Neuronal stem cell (in vitro differentiated cells): ENCODE measurements at regions not wholly inside any gene's neighbourhood (a gene's known extent, or its start where the extent isn't known, plus 50 kb on each side); places are given as distances from the start of the nearest gene placed in this dataset.

Experiments
- DNase-seq: peaks from one replicate; pipeline ENCODE4 v3.0.0-alpha.2; 2013; ENCODE audit warnings: low spot score
- H2AFZ ChIP-seq: one replicate; pipeline ENCODE4 v1.6.1; 2013; ENCODE audit warnings: mild to moderate bottlenecking, low read length, inconsistent platforms
- H2AK5ac ChIP-seq: 2 replicates; pipeline ENCODE4 v1.6.1; 2013; ENCODE audit warnings: low read depth, mild to moderate bottlenecking, inconsistent platforms, low read length, moderate library complexity, mixed read lengths
- H2BK120ac ChIP-seq: 2 replicates; pipeline ENCODE4 v1.6.1; 2013; ENCODE audit warnings: low read depth, mild to moderate bottlenecking, inconsistent platforms, low read length, moderate library complexity, mixed read lengths
- H2BK12ac ChIP-seq: one replicate; pipeline ENCODE4 v1.6.1; 2013; ENCODE audit warnings: low read length, inconsistent platforms
- H2BK15ac ChIP-seq: 2 replicates; pipeline ENCODE4 v1.6.1; 2013; ENCODE audit warnings: mild to moderate bottlenecking, low read length, inconsistent platforms, mixed read lengths
- H2BK5ac ChIP-seq: one replicate; pipeline ENCODE4 v1.6.1; 2013; ENCODE audit warnings: inconsistent platforms, mild to moderate bottlenecking, low read length, moderate library complexity
- H3K14ac ChIP-seq: one replicate; pipeline ENCODE4 v1.6.1; 2013; ENCODE audit warnings: low read length, inconsistent platforms
- H3K18ac ChIP-seq: 2 replicates; pipeline ENCODE4 v1.6.1; 2013; ENCODE audit warnings: low read length, inconsistent platforms
- H3K23ac ChIP-seq: 2 replicates; pipeline ENCODE4 v1.6.1; 2013; ENCODE audit warnings: low read depth, mild to moderate bottlenecking, mixed read lengths, low read length, inconsistent platforms; ENCODE audit not compliant: poor library complexity
- H3K27ac ChIP-seq: replicated peaks from 3 replicates; pipeline ENCODE4 v1.5.1; 2013; ENCODE audit warnings: low read length, inconsistent platforms
- H3K27me3 ChIP-seq, 3 experiments: 2 replicates each; pipeline ENCODE4 v1.6.1; 2013; ENCODE audit warnings: low read length in 3 of 3, mild to moderate bottlenecking in 2 of 3, inconsistent platforms in 1 of 3, low read depth in 1 of 3, mixed read lengths in 1 of 3, moderate library complexity in 1 of 3; ENCODE audit not compliant: control insufficient read depth in 3 of 3, insufficient read depth in 3 of 3
- H3K36me3 ChIP-seq, 2 donors: replicated peaks in 1 of 2; 2 replicates each; pipeline ENCODE4 v1.6.1; 2013; ENCODE audit warnings: low read length in 2 of 2; ENCODE audit not compliant: control insufficient read depth in 2 of 2, insufficient read depth in 2 of 2
- H3K4ac ChIP-seq: 2 replicates; pipeline ENCODE4 v1.6.1; 2013; ENCODE audit warnings: inconsistent platforms, mild to moderate bottlenecking, low read length, moderate library complexity
- H3K4me1 ChIP-seq, 2 donors: 1 replicate in 1 of 2; 2 replicates in 1 of 2; pipeline ENCODE4 v1.6.1; 2013; ENCODE audit warnings: low read length in 2 of 2, low read depth in 1 of 2; ENCODE audit not compliant: control insufficient read depth in 2 of 2, insufficient read depth in 1 of 2
- H3K4me2 ChIP-seq: one replicate; pipeline ENCODE4 v1.6.1; 2013; ENCODE audit warnings: mild to moderate bottlenecking, low read length, inconsistent platforms; ENCODE audit not compliant: insufficient read depth, poor library complexity, severe bottlenecking
- H3K4me3 ChIP-seq, 2 donors: 2 replicates each; pipeline ENCODE4 v1.5.1; 2013; ENCODE audit warnings: low read length in 2 of 2, mild to moderate bottlenecking in 2 of 2, inconsistent platforms in 1 of 2, moderate library complexity in 1 of 2
- H3K79me1 ChIP-seq: one replicate; pipeline ENCODE4 v1.6.1; 2013; ENCODE audit warnings: low read depth, mild to moderate bottlenecking, inconsistent platforms, low read length, moderate library complexity
- H3K9ac ChIP-seq: one replicate; pipeline ENCODE4 v1.6.1; 2013; ENCODE audit warnings: mild to moderate bottlenecking, low read depth, low read length, inconsistent platforms; ENCODE audit not compliant: poor library complexity
- H3K9me3 ChIP-seq, 2 donors: replicated peaks in 1 of 2; 2 replicates each; pipeline versions ENCODE3 to v1.6.1; 2013; ENCODE audit warnings: low read length in 2 of 2, mild to moderate bottlenecking in 2 of 2, inconsistent platforms in 1 of 2, low read depth in 1 of 2, mixed read lengths in 1 of 2, moderate library complexity in 1 of 2; ENCODE audit not compliant: control insufficient read depth in 2 of 2, insufficient read depth in 1 of 2
- H4K8ac ChIP-seq: one replicate; pipeline ENCODE4 v1.6.1; 2013; ENCODE audit warnings: low read depth, mild to moderate bottlenecking, inconsistent platforms, low read length, moderate library complexity
- H4K91ac ChIP-seq: one replicate; pipeline ENCODE4 v1.6.1; 2013; ENCODE audit warnings: low read length, low read depth, mild to moderate bottlenecking, inconsistent platforms; ENCODE audit not compliant: poor library complexity
- WGBS, 2 donors: extraction: QIAGEN DNeasy Blood & Tissue Kit; methylation state at CpG; one replicate each; pipeline ENCODE4 v1.1.7; 2013; ENCODE audit warnings: missing lambda C conversion rate in 2 of 2, mixed read lengths in 1 of 2; ENCODE audit not compliant: insufficient read length in 2 of 2, insufficient replicate concordance in 1 of 2; ENCODE audit errors: extremely low coverage in 2 of 2; 5-methylcytosine and 5-hydroxymethylcytosine counted together

- Histone ChIP-seq H4K8ac (no peak overlapping the region), H2BK120ac (no peak overlapping the region), H3K18ac (no peak overlapping the region), H3K79me1 (no peaks in the 10 kb centered on the region), H2AFZ (no peak overlapping the region), H3K27me3 (no peaks in the 10 kb centered on the region), H3K36me3 (no peaks in the 10 kb centered on the region), H3K23ac (no peak overlapping the region), H2BK5ac (no peak overlapping the region), H3K9ac (no peak overlapping the region), H3K4me3 (no peak overlapping the region), H2AK5ac (no peak overlapping the region), H3K4me1 (peaks cover 1 to 2% of the 10 kb centered on the region in 2 donors), H3K4me2 (no peak overlapping the region), H2BK12ac (no peak overlapping the region), H3K9me3 (no peaks in the 10 kb centered on the region), H3K27ac (no peak overlapping the region), H3K14ac (no peak overlapping the region), H3K4ac (no peak overlapping the region), H4K91ac (no peak overlapping the region), H2BK15ac (no peak overlapping the region)
- WGBS, 2 donors: no CpG with 5 or more reads among the region's 2 CpGs
- no peak for DNase-seq
Measured at GRCh38 chr13:89468081-89468480, 1796.9 kb downstream of the SLITRK5 start.

- H3K14ac ChIP-seq: no peak overlapping the region
- no peak overlapping the region for H2BK120ac ChIP-seq
- no peak overlapping the region for H2AK5ac ChIP-seq
- no peak overlapping the region for H2BK15ac ChIP-seq
- no peaks in the 10 kb centered on the region for H3K36me3 ChIP-seq
- no peak overlapping the region for H2BK12ac ChIP-seq
- H3K4me1 ChIP-seq: no peaks in the 10 kb centered on the region
- H3K27ac ChIP-seq: no peak overlapping the region
- H3K9me3 ChIP-seq: no peaks in the 10 kb centered on the region
- no peak overlapping the region for H3K9ac ChIP-seq
- WGBS, 2 donors: no CpG with 5 or more reads among the region's 3 CpGs
- DNase-seq: no peak
- no peaks in the 10 kb centered on the region for H3K79me1 ChIP-seq
- no peak overlapping the region for H4K8ac ChIP-seq
- no peaks in the 10 kb centered on the region for H3K27me3 ChIP-seq
- no peak overlapping the region for H3K4me3 ChIP-seq
- H2AFZ ChIP-seq: no peak overlapping the region
- H3K4me2 ChIP-seq: no peak overlapping the region
- no peak overlapping the region for H2BK5ac ChIP-seq
- no peak overlapping the region for H3K4ac ChIP-seq
- no peak overlapping the region for H4K91ac ChIP-seq
- H3K23ac ChIP-seq: no peak overlapping the region
- no peak overlapping the region for H3K18ac ChIP-seq
Measured at GRCh38 chr13:89470901-89471300, 1799.7 kb downstream of the SLITRK5 start.

- no peak overlapping the region for H2AFZ ChIP-seq
- no peaks in the 10 kb centered on the region for H3K4me1 ChIP-seq
- no peak overlapping the region for H3K4me3 ChIP-seq
- H2BK5ac ChIP-seq: no peak overlapping the region
- H3K9me3 ChIP-seq: peaks cover 0 to 2% of the 10 kb centered on the region in 2 donors
- H3K27ac ChIP-seq: no peak overlapping the region
- no peak overlapping the region for H3K18ac ChIP-seq
- H3K23ac ChIP-seq: no peak overlapping the region
- no peaks in the 10 kb centered on the region for H3K79me1 ChIP-seq
- no peak overlapping the region for H3K9ac ChIP-seq
- no peak overlapping the region for H3K14ac ChIP-seq
- no peak overlapping the region for H4K91ac ChIP-seq
- no peak overlapping the region for H2BK120ac ChIP-seq
- H4K8ac ChIP-seq: no peak overlapping the region
- H3K4ac ChIP-seq: no peak overlapping the region
- no peak overlapping the region for H2AK5ac ChIP-seq
- DNase-seq: no peak
- H2BK12ac ChIP-seq: no peak overlapping the region
- no peaks in the 10 kb centered on the region for H3K27me3 ChIP-seq
- no peak overlapping the region for H3K4me2 ChIP-seq
- no peak overlapping the region for H2BK15ac ChIP-seq
- no peaks in the 10 kb centered on the region for H3K36me3 ChIP-seq
Measured at GRCh38 chr13:89474432-89474831, 1803.3 kb downstream of the SLITRK5 start.

GRCh38 chr13:89486065-89486464 is 1814.9 kb downstream of the SLITRK5 start:
- Histone ChIP-seq H2BK5ac (no peak overlapping the region), H4K91ac (no peak overlapping the region), H3K27ac (no peak overlapping the region), H3K14ac (no peak overlapping the region), H3K9ac (no peak overlapping the region), H3K36me3 (no peaks in the 10 kb centered on the region), H3K23ac (no peak overlapping the region), H2BK15ac (no peak overlapping the region), H4K8ac (no peak overlapping the region), H3K79me1 (no peaks in the 10 kb centered on the region), H2AK5ac (no peak overlapping the region), H3K18ac (no peak overlapping the region), H2BK120ac (no peak overlapping the region), H2AFZ (no peak overlapping the region), H3K27me3 (no peaks in the 10 kb centered on the region), H3K4me3 (no peak overlapping the region), H3K4me2 (no peak overlapping the region), H3K4ac (no peak overlapping the region), H2BK12ac (no peak overlapping the region), H3K9me3 (peaks cover 0 to 4% of the 10 kb centered on the region in 2 donors), H3K4me1 (peaks cover 0 to 1% of the 10 kb centered on the region in 2 donors)
- DNase-seq: no peak
- no CpG with 5 or more reads among the region's 1 CpG for WGBS, 2 donors
